ENCODE measurements at regions not wholly inside any gene's neighbourhood (a gene's known extent, or its start where the extent isn't known, plus 50 kb on each side); places are given as distances from the start of the nearest gene placed in this dataset.

- TF ChIP-seq CTCF (IDR thresholded peaks at IDR 0.05) (no peak), ZFX (IDR thresholded peaks at IDR 0.05; ENCODE audit: borderline replicate concordance) (no peak)
Observed at GRCh38 chr1:22296701-22297591, 154.0 kb upstream of the WNT4 start.
